HCT116 (cell line): ENCODE measurements at regions not wholly inside any gene's neighbourhood (a gene's known extent, or its start where the extent isn't known, plus 50 kb on each side); places are given as distances from the start of the nearest gene placed in this dataset.

ENCODE experiments used
- ATAC-seq: fragments of 200-7000 bp; cut with Tn5 transposase; 2 replicates; pipeline ENCODE4 v1.9.1; 2020; ENCODE audit warnings: mild to moderate bottlenecking, moderate library complexity
- BruUV-seq: library from RNA; stranded (reverse); fragments of 400-500 nt; replicated peaks from 2 replicates; lab custom pipeline; 2021; lab: Mats Ljungman, UMichigan
- CTCF ChIA-PET: fragments of 300-600 bp; sonication (Branson Sonifier 250); formaldehyde crosslinking; loops from one replicate; lab custom pipeline; 2021; ENCODE audit warnings: antibody characterized with exemption; lab: Charles Lee
- POLR2A ChIA-PET: fragments of 300-600, 350-600 bp; sonication (Branson Sonifier 250); formaldehyde crosslinking; loops from one replicate; lab custom pipeline; 2021; ENCODE audit warnings: antibody characterized with exemption; lab: Charles Lee
- RAD21 ChIA-PET, 2 experiments: fragments of 300-600 bp; sonication (Branson Sonifier 250); formaldehyde crosslinking; loops; one replicate each; lab custom pipeline; 2023; ENCODE audit warnings: low total read pairs in 2 of 2; ENCODE audit not compliant: uncharacterized antibody in 2 of 2, unreplicated experiment in 2 of 2, low non-redundant PET in 1 of 2; lab: Charles Lee
- DNase-seq: peaks from one replicate; pipeline ENCODE4 v3.0.0-alpha.2; 2010; ENCODE audit warnings: low read depth, low spot score
- H2AFZ ChIP-seq: fragments of 200-600 bp; shearing (Covaris generic), sonication (generic); 2 replicates; pipeline ENCODE4 v1.6.1; 2017; ENCODE audit warnings: low read depth, mixed run types, mixed read lengths, antibody characterized with exemption, low read length; ENCODE audit not compliant: poor library complexity, severe bottlenecking
- H3K27ac ChIP-seq: 2 replicates; pipeline ENCODE4 v1.5.1; 2012; ENCODE audit warnings: low read depth, low read length
- H3K27me3 ChIP-seq: fragments of 200-600 bp; sonication (generic); 2 replicates; pipeline ENCODE4 v1.6.1; 2016; ENCODE audit warnings: mixed run types, low read length, mixed read lengths; ENCODE audit not compliant: insufficient read depth
- H3K36me3 ChIP-seq, 2 experiments: fragments of 200-500 bp in 1 of 2; fragments of 200-600 bp in 1 of 2; sonication (Bioruptor generic) in 1 of 2; sonication (generic) in 1 of 2; 2 replicates each; pipeline versions ENCODE4 v1.5.1 to v1.6.1; 2014 to 2016; ENCODE audit warnings: low read length in 2 of 2, inconsistent platforms in 1 of 2, mixed read lengths in 1 of 2, mixed run types in 1 of 2; ENCODE audit not compliant: insufficient read depth in 2 of 2, control insufficient read depth in 1 of 2
- H3K4me1 ChIP-seq, 2 experiments: fragments of 200-600 bp in 1 of 2; sonication (generic) in 1 of 2; 2 replicates each; pipeline versions ENCODE4 v1.5.1 to v1.6.1; 2012 to 2017; ENCODE audit warnings: low read length in 2 of 2, inconsistent platforms in 1 of 2, mild to moderate bottlenecking in 1 of 2, mixed read lengths in 1 of 2, mixed run types in 1 of 2, moderate library complexity in 1 of 2; ENCODE audit not compliant: insufficient read depth in 2 of 2, control insufficient read depth in 1 of 2
- H3K4me2 ChIP-seq: fragments of 200-600 bp; sonication (generic); 2 replicates; pipeline ENCODE4 v1.6.1; 2017; ENCODE audit warnings: mixed run types, low read length, mixed read lengths
- H3K4me3 ChIP-seq, 2 experiments: fragments of 200-600 bp in 1 of 2; sonication (generic) in 1 of 2; replicated peaks in 1 of 2; 2 replicates each; pipeline ENCODE4 v1.5.1; 2011 to 2016; ENCODE audit warnings: low read length in 2 of 2, control low read depth in 1 of 2, low read depth in 1 of 2, mild to moderate bottlenecking in 1 of 2, mixed read lengths in 1 of 2, mixed run types in 1 of 2
- H3K79me2 ChIP-seq: fragments of 200-600 bp; sonication (generic); 2 replicates; pipeline ENCODE4 v1.6.1; 2017; ENCODE audit warnings: mild to moderate bottlenecking, mixed run types, low read length, moderate library complexity, mixed read lengths; ENCODE audit not compliant: insufficient read depth
- H3K9ac ChIP-seq: fragments of 200-600 bp; sonication (generic); 2 replicates; pipeline ENCODE4 v1.6.1; 2016; ENCODE audit warnings: low read length, mixed read lengths
- H3K9me2 ChIP-seq: fragments of 200-600 bp; sonication (generic), shearing (Covaris generic); 2 replicates; pipeline ENCODE4 v1.6.1; 2017; ENCODE audit warnings: mixed run types, mild to moderate bottlenecking, moderate library complexity; ENCODE audit not compliant: insufficient read depth
- H3K9me3 ChIP-seq, 2 experiments: fragments of 200-500 bp in 1 of 2; fragments of 200-600 bp in 1 of 2; sonication (Bioruptor generic) in 1 of 2; sonication (generic) in 1 of 2; 2 replicates each; pipeline ENCODE4 v1.6.1; 2014 to 2017; ENCODE audit warnings: low read length in 2 of 2, mixed read lengths in 2 of 2, inconsistent platforms in 1 of 2, low read depth in 1 of 2, mild to moderate bottlenecking in 1 of 2, mixed run types in 1 of 2, moderate library complexity in 1 of 2; ENCODE audit not compliant: control insufficient read depth in 1 of 2, insufficient read depth in 1 of 2
- H4K20me1 ChIP-seq: fragments of 200-600 bp; sonication (generic), shearing (Covaris generic); 2 replicates; pipeline ENCODE4 v1.6.1; 2017; ENCODE audit warnings: mixed run types, mild to moderate bottlenecking, moderate library complexity; ENCODE audit not compliant: insufficient read depth
- ATF3 ChIP-seq: IDR thresholded peaks from 2 replicates; pipeline ENCODE4 v1.6.1; 2012
- CBX3 ChIP-seq: IDR thresholded peaks from 2 replicates; pipeline ENCODE4 v1.6.1; 2012; ENCODE audit warnings: low read depth
- CEBPB ChIP-seq: IDR thresholded peaks from 2 replicates; pipeline ENCODE4 v1.6.1; 2012; ENCODE audit warnings: low read depth
- CTCF ChIP-seq, 3 experiments: fragments of 200-600 bp in 1 of 3; sonication (generic) in 1 of 3; IDR thresholded peaks in 2 of 3; conservative IDR thresholded peaks in 1 of 3; 2 replicates each; pipeline ENCODE4 v1.5.1; 2012 to 2017; ENCODE audit warnings: low read depth in 2 of 3, low read length in 2 of 3, antibody characterized with exemption in 1 of 3, borderline replicate concordance in 1 of 3, control low read depth in 1 of 3, mild to moderate bottlenecking in 1 of 3, mixed read lengths in 1 of 3, mixed run types in 1 of 3, moderate library complexity in 1 of 3; ENCODE audit not compliant: insufficient read depth in 1 of 3
- EZH2phosphoT487 ChIP-seq: fragments of 200-600 bp; IDR thresholded peaks from 2 replicates; pipeline ENCODE4 v1.6.1; 2018; ENCODE audit warnings: antibody characterized with exemption, borderline replicate concordance
- FOSL1 ChIP-seq: IDR thresholded peaks from 2 replicates; pipeline ENCODE4 v1.6.1; 2012; ENCODE audit warnings: low read depth
- JUND ChIP-seq: IDR thresholded peaks from 2 replicates; pipeline ENCODE4 v1.6.1; 2012
- MAX ChIP-seq: IDR thresholded peaks from 2 replicates; pipeline ENCODE4 v1.6.1; 2012
- POLR2AphosphoS5 ChIP-seq: IDR thresholded peaks from 2 replicates; pipeline ENCODE4 v1.6.1; 2011; ENCODE audit warnings: mild to moderate bottlenecking, low read depth, low read length, moderate library complexity
- RAD21 ChIP-seq: IDR thresholded peaks from 2 replicates; pipeline ENCODE4 v1.6.1; 2012; ENCODE audit warnings: low read depth, mild to moderate bottlenecking
- YY1 ChIP-seq: IDR thresholded peaks from 2 replicates; pipeline ENCODE4 v1.6.1; 2011; ENCODE audit warnings: low read length, low read depth, moderate library complexity, mild to moderate bottlenecking; ENCODE audit not compliant: insufficient replicate concordance; ENCODE audit errors: extremely low read depth
- ZBTB33 ChIP-seq: IDR thresholded peaks from 2 replicates; pipeline ENCODE4 v1.6.1; 2011; ENCODE audit warnings: mild to moderate bottlenecking, low read length, moderate library complexity; ENCODE audit not compliant: insufficient replicate concordance; ENCODE audit errors: extremely low read depth
- ZNF274 ChIP-seq: fragments of 200-500 bp; sonication (Bioruptor generic); IDR thresholded peaks from 2 replicates; pipeline ENCODE4 v1.6.1; 2014; ENCODE audit warnings: mild to moderate bottlenecking, low read depth, low read length, inconsistent platforms
- intact Hi-C: fragments of 100-400 bp; cut with micrococcal nuclease; formaldehyde crosslinking; loops from 2 replicates; pipeline ENCODE4 v1.10.0; 2022

GRCh38 chr11:42012271-42012670 is 552.8 kb upstream of the LRRC4C start:
- intact Hi-C loops = no loop called here
- no TSS peak for BruUV-seq
- DNase-seq = no peak
- no peak overlapping the region for H2AFZ ChIP-seq
- no peaks in the 10 kb centered on the region for H3K79me2 ChIP-seq
- no peak overlapping the region for H3K9ac ChIP-seq
- no peak for ATAC-seq
- no peak overlapping the region for H3K4me2 ChIP-seq
- H3K27ac ChIP-seq = no peak overlapping the region
- POLR2A ChIA-PET = no interaction called here
- no peaks in the 10 kb centered on the region for H3K36me3 ChIP-seq
- no peak for TF ChIP-seq RAD21
- no peak for TF ChIP-seq CBX3
- TF ChIP-seq ATF3 = no peak
- TF ChIP-seq MAX = no peak
- TF ChIP-seq ZNF274 = no peak
- no peak for TF ChIP-seq POLR2AphosphoS5
- no peak for TF ChIP-seq ZBTB33
- H3K27me3 ChIP-seq = no peaks in the 10 kb centered on the region
- H3K4me3 ChIP-seq = no peak overlapping the region
- RAD21 ChIA-PET = no interaction called here
- peaks cover 13 to 28% of the 10 kb centered on the region in 2 experiments; a peak in 2 of 4 replicates for H3K9me3 ChIP-seq
- H3K9me2 ChIP-seq = no peaks in the 10 kb centered on the region
- H3K4me1 ChIP-seq = no peaks in the 10 kb centered on the region
- no peaks in the 10 kb centered on the region for H4K20me1 ChIP-seq
- CTCF ChIA-PET = no interaction called here

GRCh38 chr11:42013656-42014201 is 554.3 kb upstream of the LRRC4C start:
- H2AFZ ChIP-seq = no peak overlapping the region
- no peak for TF ChIP-seq MAX
- TF ChIP-seq JUND = no peak
- no peak for TF ChIP-seq CTCF (IDR thresholded peaks at IDR 0.05 in 2 of 3, conservative IDR thresholded peaks at IDR 0.05 in 1 of 3; ENCODE audit: borderline replicate concordance in 1 of 3, insufficient read depth in 1 of 3, low read depth in 2 of 3, low read length in 2 of 3)
- no peak for TF ChIP-seq CEBPB
- no peak for TF ChIP-seq FOSL1
- TF ChIP-seq ZBTB33 = no peak
- no peak for TF ChIP-seq EZH2phosphoT487
- TF ChIP-seq YY1 = no peak

More at GRCh38 chr11:42013656-42014201, 554.3 kb upstream of the LRRC4C start:
- Histone ChIP-seq H3K36me3 (no peaks in the 10 kb centered on the region), H3K79me2 (no peaks in the 10 kb centered on the region), H3K27ac (no peak overlapping the region), H3K9me3 (peaks cover 13 to 30% of the 10 kb centered on the region in 2 experiments; a peak in 2 of 4 replicates), H3K9me2 (no peaks in the 10 kb centered on the region), H3K4me1 (no peaks in the 10 kb centered on the region), H3K27me3 (no peaks in the 10 kb centered on the region), H4K20me1 (no peaks in the 10 kb centered on the region), H3K9ac (no peak overlapping the region), H3K4me3 (no peak overlapping the region), H3K4me2 (no peak overlapping the region)
- no peak for ATAC-seq
- DNase-seq = no peak
- intact Hi-C loops = no loop called here
- BruUV-seq = no TSS peak
- ChIA-PET CTCF (no interaction called here), POLR2A (no interaction called here), RAD21 (no interaction called here)
